HPDE6-E6E7 (cell line): ENCODE measurements at regions not wholly inside any gene's neighbourhood (a gene's known extent, or its start where the extent isn't known, plus 50 kb on each side); places are given as distances from the start of the nearest gene placed in this dataset.
"Not testable (repeated sequence)": the region's sequence is repeated elsewhere in the genome, so short reads cannot be mapped to it uniquely, and the experiment has no call there.

Experiments used
- DNase-seq: peaks from one replicate; pipeline ENCODE4 v3.0.0; 2011; ENCODE audit warnings: missing footprints; ENCODE audit errors: extremely low spot score

DNA sequence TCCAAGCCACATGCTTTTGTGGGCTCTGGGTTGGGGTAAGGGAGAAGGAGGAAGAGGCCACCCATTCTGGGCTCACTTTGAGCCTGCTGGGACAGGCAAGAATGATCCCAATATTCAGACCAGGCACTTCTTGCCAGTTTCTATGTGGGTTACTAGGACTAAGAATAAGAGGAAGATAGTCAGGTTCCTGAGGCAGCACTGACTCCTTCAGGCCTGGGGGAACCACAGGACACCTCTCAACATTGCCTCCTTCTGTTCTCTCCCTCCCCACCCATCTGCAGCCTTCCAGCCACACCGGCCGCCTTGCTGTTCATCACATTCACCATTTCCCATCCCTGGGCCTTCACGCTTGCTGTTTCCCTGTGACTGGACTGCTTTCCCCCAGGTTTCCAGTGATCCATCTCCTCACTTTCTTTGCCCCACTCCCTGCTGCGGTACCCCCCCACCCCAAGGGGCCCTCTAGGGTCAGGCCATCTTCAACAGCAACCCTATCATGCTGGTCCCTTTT is 69.2 kb upstream of the SIRPA start:
- DNase-seq: no peak

DNA sequence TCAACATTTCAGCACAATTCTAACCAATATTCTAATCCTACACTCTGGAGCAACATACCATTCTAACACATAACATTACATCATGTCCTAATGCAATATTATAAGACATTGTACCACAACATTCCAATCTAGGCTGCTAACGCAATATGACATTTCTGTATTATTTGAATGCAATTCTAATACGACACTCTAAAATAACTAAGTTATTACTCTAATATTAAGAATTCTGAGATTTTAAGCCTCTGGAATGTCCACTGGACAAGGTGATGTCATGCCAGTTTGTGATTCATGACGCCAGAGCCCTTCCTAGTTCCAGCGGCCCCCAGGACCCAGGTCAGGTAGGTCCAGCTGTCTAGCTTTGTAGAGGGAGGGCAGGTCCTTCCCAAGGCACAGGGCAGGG is 69.7 kb upstream of the SIRPA start:
- no peak for DNase-seq

DNA sequence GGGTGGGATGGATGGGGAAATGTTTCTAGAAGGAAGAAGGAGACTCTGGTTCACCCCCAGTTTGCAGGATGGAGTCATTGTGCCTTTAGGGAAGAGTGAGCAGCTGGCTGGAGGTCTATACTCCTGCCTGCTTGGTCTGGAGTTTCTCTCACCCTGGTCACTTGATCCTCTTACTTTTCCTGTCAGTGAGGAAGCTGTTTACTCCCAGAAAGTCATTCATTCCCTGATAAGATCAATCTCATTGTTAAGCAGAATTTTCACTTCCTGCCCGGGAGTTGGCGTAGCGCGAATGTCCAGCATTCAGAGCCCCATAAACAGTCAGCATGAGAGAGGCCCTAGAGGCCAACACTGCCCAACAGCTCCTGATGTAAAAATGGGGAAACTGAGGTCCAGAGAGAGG is 70.4 kb upstream of the SIRPA start:
- no peak for DNase-seq

DNA sequence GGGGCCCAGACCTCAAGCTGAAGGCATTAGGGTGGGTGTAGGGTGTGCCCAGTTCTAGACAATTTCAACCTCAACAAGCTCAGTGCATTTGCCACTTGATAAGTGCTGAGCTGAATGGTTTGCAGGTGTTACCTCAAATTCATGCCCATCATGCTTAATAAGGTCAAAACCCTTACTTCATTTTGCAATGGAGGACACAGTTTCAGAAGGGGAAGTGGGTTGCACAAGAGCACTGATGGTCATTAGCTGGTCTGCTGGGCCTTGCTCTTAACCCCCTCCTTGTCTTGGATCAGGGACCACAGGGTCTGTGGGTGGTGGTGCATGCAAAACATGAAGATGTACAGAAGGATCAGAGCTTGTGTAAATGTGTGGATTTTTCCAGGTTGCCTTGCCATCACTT is 71.0 kb upstream of the SIRPA start:
- no peak for DNase-seq

- no peak for DNase-seq
Measured at GRCh38 chr20:1823450-1823844, 71.8 kb upstream of the SIRPA start.

- DNase-seq: no peak
Measured at GRCh38 chr20:1822564-1823449, 72.4 kb upstream of the SIRPA start.

DNA sequence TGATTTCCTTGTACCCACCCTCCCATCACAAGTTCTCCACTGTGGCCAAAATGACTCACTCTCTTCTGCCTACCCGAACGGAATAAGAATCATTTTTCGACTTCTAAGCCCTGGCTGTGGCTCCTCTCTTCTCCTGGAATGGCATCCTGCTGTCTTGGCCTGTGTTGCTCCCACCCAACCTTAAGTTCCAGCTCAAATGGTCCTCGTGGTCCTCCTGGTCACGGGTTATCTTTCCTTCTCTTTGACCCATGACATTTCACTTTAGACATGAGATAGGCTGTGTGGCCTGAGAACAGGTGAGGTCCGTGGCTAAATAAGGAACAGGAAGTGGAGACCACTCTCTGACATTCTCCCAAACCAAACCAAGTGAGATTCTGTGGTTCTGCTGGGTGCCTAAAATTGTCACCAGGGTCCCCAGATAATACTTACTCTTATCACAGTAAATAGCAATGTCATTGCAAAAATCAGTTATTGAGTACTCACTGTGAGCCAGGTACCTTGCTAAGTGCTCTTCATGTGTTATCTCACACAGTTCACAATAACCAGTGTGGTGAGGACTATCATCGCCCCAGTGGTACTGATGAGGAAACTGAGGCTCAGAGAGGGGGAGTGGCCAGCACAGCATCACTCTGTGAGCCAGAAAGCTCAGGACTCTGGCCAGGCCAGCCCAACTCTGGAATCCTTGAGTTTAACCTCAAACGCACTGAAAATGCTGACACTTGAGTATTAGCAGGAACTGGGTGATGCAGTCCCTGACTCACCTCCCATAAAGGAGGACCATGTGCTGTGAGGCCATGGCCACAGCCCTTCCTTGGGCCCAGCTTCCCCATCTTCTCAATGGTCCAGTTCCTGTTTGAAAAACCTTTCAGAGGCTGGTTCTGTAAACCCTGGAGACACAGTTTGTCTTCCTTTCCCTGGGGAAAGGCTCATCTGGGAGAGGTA is 74.8 kb upstream of the SIRPA start:
- DNase-seq: no peak

GRCh38 chr20:1819311-1820137 is 75.7 kb upstream of the SIRPA start:
- no peak for DNase-seq

DNA sequence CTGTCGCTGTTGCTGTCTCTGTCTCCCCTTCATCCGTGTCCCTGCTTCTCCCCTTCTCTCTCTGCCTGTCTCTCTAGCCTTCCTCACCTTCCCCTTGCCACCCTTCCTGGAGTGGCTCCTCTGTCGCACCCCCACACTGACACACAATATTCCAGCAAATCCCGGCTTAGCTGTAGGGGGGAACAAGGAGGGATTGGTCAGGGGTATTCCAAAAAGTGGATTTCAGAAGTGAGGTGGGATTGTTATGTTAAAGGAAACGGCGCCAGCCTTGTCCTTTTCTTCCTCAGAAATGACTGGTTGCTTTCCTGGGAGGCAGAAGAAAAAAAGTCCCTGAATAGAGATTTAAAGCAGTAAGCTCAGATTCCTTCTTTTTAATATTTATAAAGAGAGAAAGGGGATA is 76.3 kb upstream of the SIRPA start:
- DNase-seq: no peak

DNA sequence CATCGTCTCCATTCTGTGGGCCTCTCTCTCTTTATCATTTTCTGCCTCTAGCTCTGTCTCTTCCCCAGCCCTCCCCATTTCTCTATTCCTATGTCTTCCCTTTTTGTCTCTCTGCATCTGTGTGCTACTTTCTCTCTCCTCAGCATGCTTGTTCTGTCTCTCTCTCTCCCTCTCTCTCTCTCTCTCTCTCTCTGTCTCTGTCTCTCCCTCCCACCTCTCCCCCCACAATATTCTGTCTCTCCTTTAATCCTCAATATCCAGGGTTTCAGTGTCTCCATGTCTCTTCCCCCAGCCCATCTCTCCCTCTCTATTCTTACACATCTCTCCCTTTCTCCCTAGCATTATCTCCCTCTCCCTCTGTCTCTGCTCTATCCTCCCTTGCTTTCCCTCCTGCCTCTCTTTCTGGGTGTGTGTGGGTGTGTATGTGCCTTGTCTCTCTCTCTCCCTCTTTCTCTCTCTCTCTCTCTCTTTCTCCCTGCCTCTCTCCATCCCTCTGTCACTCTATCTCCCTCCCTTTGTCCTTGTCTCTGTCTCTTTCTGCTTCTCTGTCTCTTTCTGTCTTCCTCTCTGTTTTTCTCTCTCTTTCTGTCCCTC is 76.9 kb upstream of the SIRPA start:
- DNase-seq: no peak

DNA sequence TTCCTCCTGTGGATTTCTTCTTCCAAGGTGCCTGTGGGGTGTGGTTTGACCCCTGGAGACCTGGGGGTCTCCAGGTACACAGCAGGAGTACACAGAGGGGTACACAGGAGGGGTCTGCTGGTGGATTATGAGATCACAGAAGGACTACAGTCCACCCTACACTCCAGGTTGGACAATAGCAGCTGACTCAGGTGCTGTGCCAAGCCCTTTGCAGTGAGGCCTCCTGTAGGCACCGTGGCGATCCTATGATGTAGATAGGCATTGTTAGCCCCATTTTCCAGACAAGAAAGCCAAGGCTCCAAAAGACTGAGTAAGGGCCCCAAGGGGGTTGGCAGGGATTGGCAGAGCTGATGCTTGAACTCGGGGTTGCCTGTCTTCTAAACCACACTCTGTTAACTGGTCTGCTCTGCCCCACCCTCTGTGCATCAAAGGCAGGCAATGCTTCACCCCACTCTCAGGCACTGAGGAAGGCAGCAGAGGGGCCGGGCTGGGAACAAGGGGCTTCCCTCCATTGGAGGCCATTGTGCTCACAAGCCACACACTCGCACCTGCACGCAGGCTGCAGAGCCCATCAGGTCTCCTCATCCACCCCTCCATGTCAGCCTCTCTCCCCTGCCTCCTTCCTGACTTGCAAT is 77.5 kb upstream of the SIRPA start:
- DNase-seq: no peak

DNA sequence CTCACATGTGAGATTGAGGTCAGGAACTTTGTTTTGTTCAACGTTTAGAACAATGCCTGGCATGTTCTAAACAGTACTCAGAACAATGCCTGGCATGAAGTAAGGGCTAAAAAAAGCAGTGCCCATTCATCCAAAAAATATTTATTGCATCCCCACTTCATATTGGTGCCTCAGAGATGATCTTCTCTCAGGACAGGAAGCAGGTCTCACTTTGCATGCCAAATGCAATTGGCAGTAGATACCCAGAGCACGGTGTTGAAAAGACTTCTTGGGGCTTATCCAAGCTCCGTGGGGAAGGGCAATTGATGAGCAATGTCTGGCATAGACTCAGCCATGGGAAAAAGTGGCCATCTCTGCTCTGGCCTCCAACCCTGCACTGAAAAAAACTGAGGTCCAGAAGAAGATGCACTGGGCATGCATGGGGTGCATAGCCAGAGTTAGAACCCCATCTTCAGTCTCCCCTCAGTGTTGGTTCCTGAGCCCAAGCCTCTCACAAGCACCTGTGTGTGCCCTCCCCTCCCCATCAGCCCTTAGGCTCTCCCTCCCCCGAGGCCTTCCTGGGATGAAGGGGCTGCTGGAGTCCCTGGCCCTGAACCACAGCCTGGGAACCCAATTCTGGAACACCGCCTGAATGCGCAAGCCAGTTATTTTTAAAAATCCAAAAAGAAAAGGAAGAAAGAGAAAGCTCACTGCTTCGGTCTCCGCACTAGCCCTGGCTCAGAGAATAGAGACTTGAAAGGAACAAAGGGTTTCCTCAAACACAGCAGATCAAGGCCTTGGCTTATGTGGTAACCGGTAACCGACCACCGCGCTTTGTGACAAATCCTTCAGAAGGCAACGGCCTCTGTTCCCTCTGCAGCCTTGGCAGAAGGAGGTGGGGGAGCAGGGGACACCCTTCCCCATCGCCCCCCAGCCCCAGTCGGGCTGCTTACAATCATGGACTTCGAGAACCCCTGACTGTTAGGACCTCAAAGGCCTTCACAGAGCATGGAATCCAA is 78.5 kb upstream of the SIRPA start:
- DNase-seq: no peak

DNA sequence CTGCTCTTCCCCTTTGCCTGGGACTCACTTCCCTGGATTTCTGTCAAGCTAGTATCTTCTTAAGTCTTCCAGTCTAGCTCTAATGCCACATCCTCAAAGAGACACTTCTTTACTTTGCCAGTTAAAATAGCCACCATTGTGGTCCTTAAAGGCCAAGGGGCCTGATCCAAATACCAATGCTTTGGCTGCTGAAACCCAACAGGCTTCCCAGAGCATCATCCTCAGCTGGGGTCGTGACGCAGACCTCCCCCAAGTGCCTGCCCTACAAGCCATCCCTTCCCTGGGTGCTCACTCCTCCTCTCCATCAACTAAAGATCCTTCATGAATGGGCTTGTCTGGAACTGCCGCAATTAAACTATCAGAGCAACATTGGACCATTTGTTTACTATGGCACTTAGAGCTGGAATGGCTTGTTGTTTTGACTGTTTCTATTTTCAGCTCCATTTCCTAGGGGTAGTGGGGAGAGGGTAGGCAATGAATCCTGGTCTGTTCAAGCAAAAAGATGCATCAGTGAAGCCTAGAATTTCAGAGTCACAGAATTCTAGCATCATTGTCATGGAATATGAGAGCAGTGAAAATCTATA is 79.6 kb upstream of the SIRPA start:
- DNase-seq: no peak

DNA sequence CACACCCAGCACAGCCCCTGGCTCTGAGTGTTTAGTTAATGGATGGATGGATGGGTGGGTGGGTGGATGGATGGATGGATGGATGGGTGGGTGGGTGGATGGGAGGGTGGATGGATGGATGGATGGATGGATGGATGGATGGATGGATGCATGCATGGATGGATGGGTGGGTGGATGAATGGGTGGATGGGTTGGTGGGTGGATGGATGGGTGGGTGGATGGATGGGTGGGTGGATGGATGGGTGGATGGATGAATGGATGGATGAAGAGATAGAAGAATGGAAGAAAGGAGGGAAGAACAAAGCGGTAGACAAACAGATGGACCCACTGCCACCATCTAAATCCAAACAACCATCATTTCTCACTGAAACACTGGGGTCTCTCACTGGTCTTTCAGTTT is 80.3 kb upstream of the SIRPA start:
- not testable (repeated sequence) for DNase-seq

DNA sequence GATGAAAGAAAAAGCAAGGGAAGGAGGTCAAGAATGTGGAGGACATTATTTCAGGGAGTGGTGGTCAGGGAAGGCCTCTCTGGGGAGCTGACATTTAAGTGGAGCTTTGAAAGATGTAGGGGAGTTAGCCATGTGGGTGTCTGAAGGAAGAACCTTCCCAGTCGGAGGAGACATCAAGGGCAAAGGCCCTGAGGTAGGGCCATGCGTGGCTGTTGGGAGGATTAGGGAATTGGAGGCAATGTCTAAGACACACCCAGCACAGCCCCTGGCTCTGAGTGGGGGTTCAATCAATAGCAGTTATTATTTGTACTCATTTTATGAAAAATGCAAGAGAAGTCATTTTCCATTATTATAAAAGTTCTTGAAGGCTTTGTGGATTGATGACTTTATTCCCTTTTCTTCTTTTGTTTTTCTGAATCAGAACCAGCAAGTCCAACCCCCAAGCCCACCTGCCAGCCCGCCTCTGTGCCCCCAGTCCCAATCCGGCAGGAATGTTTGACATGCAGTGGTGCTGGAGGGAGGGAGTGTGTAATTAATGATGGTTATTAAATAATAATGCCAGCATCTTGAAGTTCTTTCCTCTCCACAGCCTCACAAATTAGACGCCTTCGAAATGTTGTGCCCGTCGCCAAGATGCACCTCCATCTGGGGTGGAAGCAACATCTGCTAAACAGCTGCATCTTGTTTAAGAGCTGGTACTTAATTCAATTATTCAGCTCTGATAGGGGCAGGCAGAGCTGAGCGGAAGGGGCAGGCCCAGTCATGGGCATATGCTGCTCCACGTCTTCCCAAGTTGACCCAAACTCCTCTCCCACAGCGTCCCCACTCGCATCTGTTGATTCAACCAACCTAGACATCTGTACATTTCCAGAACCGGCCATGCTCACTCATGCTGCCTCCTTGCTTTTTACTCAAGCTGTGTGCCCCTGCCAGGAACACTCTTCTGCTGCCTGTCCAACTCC is 81.3 kb upstream of the SIRPA start:
- no peak for DNase-seq

GRCh38 chr20:1813101-1813529 is 82.1 kb upstream of the SIRPA start:
- no peak for DNase-seq

DNA sequence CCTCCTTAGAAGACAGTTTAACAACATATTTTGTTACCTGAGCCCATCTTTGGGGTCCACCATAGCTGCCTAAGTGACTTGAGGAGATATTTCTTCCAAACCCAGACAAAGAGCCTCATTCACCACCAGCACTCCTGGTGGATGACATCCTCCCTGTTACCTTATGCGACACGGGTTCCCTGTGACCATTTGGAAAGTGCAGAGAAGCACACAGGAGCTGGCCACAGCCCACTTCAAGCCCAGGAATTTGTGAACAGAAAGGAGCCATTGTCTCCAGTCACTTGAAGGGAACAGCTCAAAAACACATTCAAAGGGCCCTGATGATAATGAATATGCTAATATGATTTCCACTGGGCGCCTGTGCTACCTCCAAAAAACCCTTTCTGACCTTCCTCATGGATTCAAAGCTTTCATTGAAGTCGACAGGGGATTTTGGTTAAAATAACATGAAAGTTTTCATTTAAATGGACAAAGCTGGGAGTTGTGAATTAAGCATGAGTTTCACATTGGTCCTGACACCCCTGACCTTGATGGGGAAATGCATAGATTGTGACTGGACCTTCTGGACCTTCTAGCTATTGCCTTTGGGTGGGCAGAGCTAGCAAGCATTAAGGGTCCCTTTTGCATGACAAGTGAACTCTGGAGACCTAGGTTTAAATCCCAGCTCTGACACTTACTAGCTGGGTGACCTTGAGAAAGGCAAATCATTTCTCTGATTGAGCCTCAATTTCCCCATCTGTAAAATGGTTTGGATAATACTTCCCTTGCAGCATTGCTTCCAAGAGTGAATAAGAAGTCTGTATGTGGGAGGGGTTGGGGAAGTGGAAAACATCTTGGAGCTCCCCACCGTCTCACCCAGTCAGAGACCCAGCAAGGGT is 83.3 kb upstream of the SIRPA start:
- DNase-seq: no peak
